ENCODE measurements at regions not wholly inside any gene's neighbourhood (a gene's known extent, or its start where the extent isn't known, plus 50 kb on each side); places are given as distances from the start of the nearest gene placed in this dataset.

DNA sequence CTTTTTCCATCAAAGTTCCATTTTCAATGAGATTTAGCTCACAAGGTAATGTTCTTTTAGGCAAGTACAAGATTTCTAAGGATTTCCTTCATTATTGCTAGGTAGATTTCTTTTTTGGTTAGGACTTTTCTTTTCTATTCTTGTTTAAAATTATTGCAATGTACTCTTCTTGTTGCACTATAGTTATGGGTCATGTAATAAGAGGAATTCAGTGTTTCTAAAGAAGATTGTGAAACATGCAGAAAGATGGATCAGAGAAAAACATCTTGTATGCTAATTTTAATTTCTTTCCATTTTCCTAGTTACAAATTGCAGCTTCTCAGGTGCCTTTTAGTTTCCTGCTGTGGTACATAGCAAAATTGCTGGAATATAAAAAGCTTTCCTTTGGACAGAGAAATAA, 56.1 kb downstream of the BTG1 start:
- H3K4me3 ChIP-seq (ENCODE audit: low read depth, low read length): no peak overlapping the region
- TF ChIP-seq CTCF (IDR thresholded peaks at IDR 0.05; ENCODE audit: insufficient read depth, low read depth, low read length, missing control alignments): no peak
- no peak for DNase-seq (ENCODE audit: low read depth)

GRCh38 chr12:92088805-92089204, 56.8 kb downstream of the BTG1 start:
- TF ChIP-seq CTCF (IDR thresholded peaks at IDR 0.05; ENCODE audit: insufficient read depth, low read depth, low read length, missing control alignments): no peak
- DNase-seq (ENCODE audit: low read depth): no peak
- H3K4me3 ChIP-seq (ENCODE audit: low read depth, low read length): no peak overlapping the region

- DNase-seq (ENCODE audit: low read depth): no peak
- TF ChIP-seq CTCF (IDR thresholded peaks at IDR 0.05; ENCODE audit: insufficient read depth, low read depth, low read length, missing control alignments): no peak
- H3K4me3 ChIP-seq (ENCODE audit: low read depth, low read length): no peak overlapping the region
These were observed 60.0 kb downstream of the BTG1 start for GRCh38 chr12:92085736-92086040.

DNA sequence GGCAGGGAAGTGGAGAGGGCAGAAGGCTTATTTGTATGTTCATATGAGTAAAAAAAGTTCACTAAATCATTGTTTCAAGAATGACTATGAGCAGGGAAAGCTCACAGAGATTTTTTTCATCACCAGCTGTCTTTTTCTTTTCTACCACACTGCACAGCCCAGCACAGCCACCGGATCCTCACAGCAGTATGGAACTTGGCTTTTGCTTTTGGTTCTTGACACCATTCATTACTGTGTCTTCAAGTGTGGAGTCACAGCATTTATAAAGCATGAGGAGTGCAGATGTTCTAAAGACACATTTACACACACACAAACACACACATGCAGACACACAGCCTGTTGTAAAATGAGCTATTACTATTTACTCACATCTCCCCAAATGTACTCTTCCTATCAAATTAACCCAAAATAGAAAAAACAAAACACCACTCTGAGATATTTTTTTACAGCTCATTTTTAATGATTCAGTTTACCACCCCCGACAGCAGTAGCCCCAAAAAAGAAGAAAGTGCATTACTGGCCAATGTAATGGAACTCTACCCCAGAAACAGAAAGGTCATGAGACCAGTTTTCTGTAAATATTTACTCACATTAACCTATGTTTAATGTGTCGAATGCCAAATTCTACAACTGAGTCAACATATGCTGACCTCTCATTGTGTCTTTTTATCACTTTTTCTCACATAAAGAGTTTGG, 60.5 kb downstream of the BTG1 start:
- H3K4me3 ChIP-seq (ENCODE audit: low read depth, low read length): no peak overlapping the region
- peak; percentile 71 for DNase-seq (ENCODE audit: low read depth)
- no peak for TF ChIP-seq CTCF (IDR thresholded peaks at IDR 0.05; ENCODE audit: insufficient read depth, low read depth, low read length, missing control alignments)

- H3K4me3 ChIP-seq (ENCODE audit: low read depth, low read length): no peak overlapping the region
- DNase-seq (ENCODE audit: low read depth): no peak
- no peak for TF ChIP-seq CTCF (IDR thresholded peaks at IDR 0.05; ENCODE audit: insufficient read depth, low read depth, low read length, missing control alignments)
These were observed 64.7 kb downstream of the BTG1 start for GRCh38 chr12:92080911-92081285.

DNA sequence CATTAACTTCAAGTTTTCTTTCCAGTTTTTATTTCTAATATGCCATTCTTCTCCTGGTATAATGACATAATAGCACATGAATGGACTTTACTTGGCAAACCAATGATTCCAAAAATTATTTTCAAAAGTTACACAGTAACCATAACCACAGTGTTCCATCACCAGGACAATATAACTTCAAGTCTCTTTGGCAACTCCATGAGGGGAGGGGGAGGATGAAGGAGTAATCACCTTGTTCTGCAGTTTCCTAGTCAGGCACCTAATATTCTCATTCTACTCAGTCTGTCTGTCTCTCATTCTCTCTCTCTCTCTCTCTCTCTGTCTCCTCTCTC, 66.6 kb downstream of the BTG1 start:
- no peak for TF ChIP-seq CTCF (IDR thresholded peaks at IDR 0.05; ENCODE audit: insufficient read depth, low read depth, low read length, missing control alignments)
- DNase-seq (ENCODE audit: low read depth): no peak
- no peak overlapping the region for H3K4me3 ChIP-seq (ENCODE audit: low read depth, low read length)
